ENCODE measurements at regions not wholly inside any gene's neighbourhood (a gene's known extent, or its start where the extent isn't known, plus 50 kb on each side); places are given as distances from the start of the nearest gene placed in this dataset.

DNA sequence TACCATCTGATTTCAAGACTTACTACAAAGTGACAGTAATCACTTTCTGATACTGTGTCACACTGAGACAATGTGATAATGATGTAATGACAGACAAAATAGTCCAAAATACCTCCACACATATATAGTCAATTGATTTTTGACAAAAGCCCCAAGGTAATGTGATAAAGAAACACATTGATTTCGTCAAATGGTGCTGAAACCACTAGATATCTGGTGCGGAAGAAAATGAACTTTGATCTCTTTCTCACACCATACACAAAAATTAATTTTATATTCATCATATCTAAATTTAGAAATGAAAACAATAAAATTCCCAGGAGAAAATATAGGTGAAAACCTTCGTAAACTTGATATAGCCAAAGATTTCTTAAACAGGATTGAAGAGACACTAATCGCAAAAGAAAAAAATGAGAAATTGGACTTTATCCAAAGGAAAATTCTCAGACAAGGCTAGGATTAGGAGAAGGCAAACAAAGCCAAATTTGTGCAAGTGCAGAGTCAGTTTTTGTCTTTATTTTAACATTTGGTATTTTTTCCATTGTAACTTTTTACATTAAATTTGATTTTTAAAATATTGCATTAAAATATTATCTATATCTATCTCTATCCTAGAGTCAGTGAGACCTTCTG, 739.9 kb downstream of the DIAPH3 start:
- Mint-ChIP-seq H3K36me3 (peaks cover 0 to 4% (median 0%) of the 10 kb centered on the region in 5 donors), H3K9me3 (peaks cover 0 to 13% (median 2%) of the 10 kb centered on the region in 11 donors), H3K27me3 (peaks cover 0 to 10% (median 6%) of the 10 kb centered on the region in 5 donors), H3K4me3 (no peak overlapping the region), H3K4me1 (no peaks in the 10 kb centered on the region), H3K27ac (no peak overlapping the region)
- Histone ChIP-seq H3K4me1 (ENCODE audit: control insufficient read depth in 2 of 2, insufficient read depth in 2 of 2, low read length in 2 of 2) (no peaks in the 10 kb centered on the region), H3K9me3 (ENCODE audit: control insufficient read depth in 2 of 3, low read length in 3 of 3) (no peaks in the 10 kb centered on the region), H3K27ac (ENCODE audit: low read depth, low read length) (no peak overlapping the region), H3K27me3 (ENCODE audit: control insufficient read depth in 2 of 2, insufficient read depth in 2 of 2, low read length in 2 of 2) (no peaks in the 10 kb centered on the region), H3K36me3 (ENCODE audit: control insufficient read depth in 2 of 3, insufficient read depth in 3 of 3, low read length in 3 of 3) (no peaks in the 10 kb centered on the region), H3K4me3 (ENCODE audit: low read length) (no peak overlapping the region)
- POLR2A ChIA-PET = interaction anchor here (0.6 kb wide), 1 partner anchor 989 kb away, joined by 3 read pairs; no protein-coding TSS in a partner anchor
- DNase-seq = no peak
- intact Hi-C loops (cut with micrococcal nuclease) = no loop called here
- ATAC-seq = no peak
- CTCF ChIA-PET = no interaction called here

DNA sequence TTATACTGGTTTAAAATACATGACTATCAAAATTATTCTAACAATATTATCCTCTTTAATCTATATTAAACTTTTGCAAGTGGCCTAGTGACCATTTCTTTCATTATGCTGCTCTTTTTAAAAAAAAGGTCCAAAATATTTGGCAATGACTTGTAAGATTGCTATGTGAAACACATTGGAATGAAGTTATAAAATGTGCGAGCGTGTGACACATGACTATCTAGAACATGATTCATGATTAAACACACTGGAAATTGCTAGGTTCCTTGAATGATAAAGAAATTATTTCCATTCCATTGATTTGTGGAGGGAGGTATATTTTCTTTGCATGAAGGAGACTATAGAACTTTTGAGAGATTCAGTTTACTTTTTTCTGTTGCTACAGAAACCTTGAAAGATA, 739.1 kb downstream of the DIAPH3 start:
- DNase-seq = no peak
- ChIA-PET CTCF (no interaction called here), POLR2A (no interaction called here)
- H3K27me3 Mint-ChIP-seq = peaks cover 0 to 10% (median 6%) of the 10 kb centered on the region in 5 donors
- H3K27ac ChIP-seq (ENCODE audit: low read depth, low read length) = no peak overlapping the region
- no peaks in the 10 kb centered on the region for H3K9me3 ChIP-seq (ENCODE audit: control insufficient read depth in 2 of 3, low read length in 3 of 3)
- H3K36me3 ChIP-seq (ENCODE audit: control insufficient read depth in 2 of 3, insufficient read depth in 3 of 3, low read length in 3 of 3) = no peaks in the 10 kb centered on the region
- H3K36me3 Mint-ChIP-seq = peaks cover 0 to 4% (median 0%) of the 10 kb centered on the region in 5 donors
- H3K27ac Mint-ChIP-seq = no peak overlapping the region
- no peaks in the 10 kb centered on the region for H3K27me3 ChIP-seq (ENCODE audit: control insufficient read depth in 2 of 2, insufficient read depth in 2 of 2, low read length in 2 of 2)
- ATAC-seq = no peak
- intact Hi-C loops (cut with micrococcal nuclease) = no loop called here
- no peaks in the 10 kb centered on the region for H3K4me1 Mint-ChIP-seq
- H3K4me1 ChIP-seq (ENCODE audit: control insufficient read depth in 2 of 2, insufficient read depth in 2 of 2, low read length in 2 of 2) = no peaks in the 10 kb centered on the region
- peaks cover 0 to 18% (median 2%) of the 10 kb centered on the region in 11 donors for H3K9me3 Mint-ChIP-seq
- no peak overlapping the region for H3K4me3 Mint-ChIP-seq
- no peak overlapping the region for H3K4me3 ChIP-seq (ENCODE audit: low read length)

DNA sequence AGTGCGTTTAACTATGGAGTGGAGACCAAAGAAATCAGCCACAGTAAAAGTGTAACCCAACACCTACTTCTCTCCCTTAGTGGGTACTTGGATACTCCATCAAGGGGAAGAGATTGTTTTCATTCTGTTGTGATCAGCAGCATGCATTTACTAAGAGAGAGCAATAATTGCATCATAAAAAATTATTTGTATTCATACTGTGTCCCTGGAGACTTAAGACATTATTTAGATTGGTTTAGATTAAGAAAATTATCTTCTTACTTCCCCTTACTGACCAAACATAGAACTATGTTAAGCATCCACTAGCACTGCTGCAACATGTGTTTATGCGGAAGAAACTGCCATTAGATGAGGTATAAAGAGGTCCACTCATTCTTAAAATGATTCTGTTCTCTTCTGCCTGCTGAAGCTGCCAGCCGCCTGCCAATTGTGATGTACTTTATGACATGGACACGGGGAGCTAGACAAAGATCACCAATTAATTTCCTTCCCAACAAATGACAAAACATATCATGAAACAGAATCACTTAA, 738.5 kb downstream of the DIAPH3 start:
- Histone ChIP-seq H3K27ac (ENCODE audit: low read depth, low read length) (no peak overlapping the region), H3K4me3 (ENCODE audit: low read length) (no peak overlapping the region), H3K27me3 (ENCODE audit: control insufficient read depth in 2 of 2, insufficient read depth in 2 of 2, low read length in 2 of 2) (no peaks in the 10 kb centered on the region), H3K4me1 (ENCODE audit: control insufficient read depth in 2 of 2, insufficient read depth in 2 of 2, low read length in 2 of 2) (no peaks in the 10 kb centered on the region), H3K36me3 (ENCODE audit: control insufficient read depth in 2 of 3, insufficient read depth in 3 of 3, low read length in 3 of 3) (no peaks in the 10 kb centered on the region), H3K9me3 (ENCODE audit: control insufficient read depth in 2 of 3, low read length in 3 of 3) (no peaks in the 10 kb centered on the region)
- ChIA-PET CTCF (no interaction called here), POLR2A (no interaction called here)
- H3K27ac Mint-ChIP-seq = no peak overlapping the region
- H3K27me3 Mint-ChIP-seq = peaks cover 0 to 10% (median 6%) of the 10 kb centered on the region in 5 donors
- H3K4me3 Mint-ChIP-seq = no peak overlapping the region
- ATAC-seq (no peak), DNase-seq (no peak)
- intact Hi-C loops (cut with micrococcal nuclease) = no loop called here
- H3K4me1 Mint-ChIP-seq = no peaks in the 10 kb centered on the region
- peaks cover 0 to 24% (median 3%) of the 10 kb centered on the region in 11 donors for H3K9me3 Mint-ChIP-seq
- peaks cover 0 to under 1% (median 0%) of the 10 kb centered on the region in 5 donors for H3K36me3 Mint-ChIP-seq

DNA sequence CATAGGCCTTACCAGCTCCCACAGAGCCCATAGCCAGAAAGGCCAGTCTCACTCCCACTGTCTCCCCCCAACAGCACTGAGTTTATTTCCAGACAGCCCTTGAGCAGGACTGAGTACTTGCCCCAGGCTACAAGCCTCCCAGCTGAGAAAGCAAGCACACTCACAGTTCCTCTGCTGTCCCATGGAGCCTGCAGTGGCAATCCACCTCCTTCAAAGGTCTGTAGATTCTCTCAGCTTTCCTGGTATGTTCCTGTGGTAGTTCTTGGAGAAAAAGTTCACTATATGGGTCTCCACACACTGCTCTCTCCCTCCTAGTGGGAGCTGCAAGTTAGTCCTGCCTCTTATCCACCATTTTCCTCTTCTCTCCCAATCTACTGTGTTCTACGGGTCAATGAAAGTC, 728.7 kb downstream of the DIAPH3 start:
- no peak overlapping the region for H3K4me3 ChIP-seq (ENCODE audit: low read length)
- intact Hi-C loops (cut with micrococcal nuclease) = no loop called here
- no peak overlapping the region for H3K27ac ChIP-seq (ENCODE audit: low read depth, low read length)
- CTCF ChIA-PET = no interaction called here
- H3K4me3 Mint-ChIP-seq = no peak overlapping the region
- no peaks in the 10 kb centered on the region for H3K27me3 ChIP-seq (ENCODE audit: control insufficient read depth in 2 of 2, insufficient read depth in 2 of 2, low read length in 2 of 2)
- no peak for DNase-seq
- peaks cover 0 to 24% (median 3%) of the 10 kb centered on the region in 5 donors for H3K36me3 Mint-ChIP-seq
- H3K9me3 Mint-ChIP-seq = peaks cover 21 to 58% (median 35%) of the 10 kb centered on the region in 11 donors
- H3K9me3 ChIP-seq (ENCODE audit: control insufficient read depth in 2 of 3, low read length in 3 of 3) = peaks cover 0 to 5% (median 0%) of the 10 kb centered on the region in 3 experiments
- H3K27ac Mint-ChIP-seq = no peak overlapping the region
- H3K4me1 Mint-ChIP-seq = peaks cover 0 to 4% (median 0%) of the 10 kb centered on the region in 7 donors
- POLR2A ChIA-PET = no interaction called here
- peaks cover 0 to 12% (median 8%) of the 10 kb centered on the region in 5 donors for H3K27me3 Mint-ChIP-seq
- no peaks in the 10 kb centered on the region for H3K36me3 ChIP-seq (ENCODE audit: control insufficient read depth in 2 of 3, insufficient read depth in 3 of 3, low read length in 3 of 3)
- no peak for ATAC-seq
- H3K4me1 ChIP-seq (ENCODE audit: control insufficient read depth in 2 of 2, insufficient read depth in 2 of 2, low read length in 2 of 2) = no peaks in the 10 kb centered on the region

GRCh38 chr13:59437544-59438301, 726.0 kb downstream of the DIAPH3 start:
- peak overlapping the region in 1 of 9 donors; percentile 23 for H3K27ac Mint-ChIP-seq
- H3K27ac ChIP-seq (ENCODE audit: low read depth, low read length) = no peak overlapping the region
- peaks cover 0 to 27% (median 14%) of the 10 kb centered on the region in 5 donors for H3K27me3 Mint-ChIP-seq
- H3K4me1 ChIP-seq (ENCODE audit: control insufficient read depth in 2 of 2, insufficient read depth in 2 of 2, low read length in 2 of 2) = no peaks in the 10 kb centered on the region
- DNase-seq (no peak), ATAC-seq (no peak)
- H3K27me3 ChIP-seq (ENCODE audit: control insufficient read depth in 2 of 2, insufficient read depth in 2 of 2, low read length in 2 of 2) = no peaks in the 10 kb centered on the region
- H3K9me3 Mint-ChIP-seq = peaks cover 12 to 41% (median 24%) of the 10 kb centered on the region in 11 donors
- POLR2A ChIA-PET = no interaction called here
- H3K4me3 ChIP-seq (ENCODE audit: low read length) = no peak overlapping the region
- peaks cover 0 to 5% (median 0%) of the 10 kb centered on the region in 3 experiments for H3K9me3 ChIP-seq (ENCODE audit: control insufficient read depth in 2 of 3, low read length in 3 of 3)
- peaks cover 4 to 16% (median 8%) of the 10 kb centered on the region in 7 donors for H3K4me1 Mint-ChIP-seq
- H3K36me3 Mint-ChIP-seq = peaks cover 0 to 20% (median 0%) of the 10 kb centered on the region in 5 donors
- intact Hi-C loops (cut with micrococcal nuclease) = no loop called here
- CTCF ChIA-PET = interaction anchor here (0.6 kb wide), 1 partner anchor 29 kb away, joined by 3 read pairs; no protein-coding TSS in a partner anchor
- H3K4me3 Mint-ChIP-seq = no peak overlapping the region
- H3K36me3 ChIP-seq (ENCODE audit: control insufficient read depth in 2 of 3, insufficient read depth in 3 of 3, low read length in 3 of 3) = no peaks in the 10 kb centered on the region

GRCh38 chr13:59439776-59440428, 723.8 kb downstream of the DIAPH3 start:
- no peak overlapping the region for H3K4me3 ChIP-seq (ENCODE audit: low read length)
- POLR2A ChIA-PET = no interaction called here
- H3K27ac ChIP-seq (ENCODE audit: low read depth, low read length) = no peak overlapping the region
- H3K27me3 ChIP-seq (ENCODE audit: control insufficient read depth in 2 of 2, insufficient read depth in 2 of 2, low read length in 2 of 2) = no peaks in the 10 kb centered on the region
- H3K4me1 Mint-ChIP-seq = peaks cover 4 to 16% (median 8%) of the 10 kb centered on the region in 7 donors
- intact Hi-C loops (cut with micrococcal nuclease) = no loop called here
- DNase-seq (no peak), ATAC-seq (no peak)
- H3K9me3 Mint-ChIP-seq = peaks cover 3 to 21% (median 7%) of the 10 kb centered on the region in 11 donors
- peaks cover 0 to 6% (median 0%) of the 10 kb centered on the region in 5 donors for H3K36me3 Mint-ChIP-seq
- CTCF ChIA-PET = no interaction called here
- H3K27me3 Mint-ChIP-seq = peaks cover 5 to 38% (median 14%) of the 10 kb centered on the region in 5 donors
- no peaks in the 10 kb centered on the region for H3K36me3 ChIP-seq (ENCODE audit: control insufficient read depth in 2 of 3, insufficient read depth in 3 of 3, low read length in 3 of 3)
- H3K9me3 ChIP-seq (ENCODE audit: control insufficient read depth in 2 of 3, low read length in 3 of 3) = no peaks in the 10 kb centered on the region
- no peak overlapping the region for H3K4me3 Mint-ChIP-seq
- H3K4me1 ChIP-seq (ENCODE audit: control insufficient read depth in 2 of 2, insufficient read depth in 2 of 2, low read length in 2 of 2) = no peaks in the 10 kb centered on the region
- H3K27ac Mint-ChIP-seq = no peak overlapping the region
